ENCODE measurements at regions not wholly inside any gene's neighbourhood (a gene's known extent, or its start where the extent isn't known, plus 50 kb on each side); places are given as distances from the start of the nearest gene placed in this dataset.

- FAIRE-seq: no peak
- no peak overlapping the region for H3K27ac ChIP-seq (ENCODE audit: low read depth in 1 of 3, low read length in 2 of 3)
Measured at GRCh38 chr12:46676396-46676795, 149.4 kb downstream of the SLC38A4 start.

GRCh38 chr12:46675736-46676135, 150.1 kb downstream of the SLC38A4 start:
- Histone ChIP-seq H3K4me1 (ENCODE audit: control insufficient read depth in 3 of 3, insufficient read depth in 2 of 3, low read depth in 1 of 3, low read length in 2 of 3) (no peaks in the 10 kb centered on the region), H3K27me3 (ENCODE audit: control insufficient read depth in 3 of 3, insufficient read depth in 3 of 3, low read length in 3 of 3) (no peaks in the 10 kb centered on the region), H3K4me3 (ENCODE audit: low read depth in 1 of 3, low read length in 3 of 3) (no peak overlapping the region), H3K27ac (ENCODE audit: low read depth in 1 of 3, low read length in 2 of 3) (no peak overlapping the region), H3K36me3 (ENCODE audit: control insufficient read depth in 3 of 3, insufficient read depth in 2 of 3, low read depth in 1 of 3, low read length in 3 of 3) (no peaks in the 10 kb centered on the region), H3K9me3 (ENCODE audit: control insufficient read depth in 2 of 2, insufficient read depth in 1 of 2, low read depth in 1 of 2, low read length in 1 of 2) (no peaks in the 10 kb centered on the region)
- no peak for FAIRE-seq
- DNase-seq: peak; percentile 15 to 46
- 54 to 64% (median 59%) methylated on average over 11 of the region's 11 CpGs for WGBS, 3 donors

More at GRCh38 chr12:46676396-46676795, 149.4 kb downstream of the SLC38A4 start:
- H3K36me3 ChIP-seq (ENCODE audit: control insufficient read depth in 3 of 3, insufficient read depth in 2 of 3, low read depth in 1 of 3, low read length in 3 of 3): no peaks in the 10 kb centered on the region
- DNase-seq: no peak
- H3K4me1 ChIP-seq (ENCODE audit: control insufficient read depth in 3 of 3, insufficient read depth in 2 of 3, low read depth in 1 of 3, low read length in 2 of 3): no peaks in the 10 kb centered on the region
- WGBS, 3 donors: 50 to 78% (median 63%) methylated on average over 1 of the region's 1 CpG
- no peaks in the 10 kb centered on the region for H3K9me3 ChIP-seq (ENCODE audit: control insufficient read depth in 2 of 2, insufficient read depth in 1 of 2, low read depth in 1 of 2, low read length in 1 of 2)
- H3K4me3 ChIP-seq (ENCODE audit: low read depth in 1 of 3, low read length in 3 of 3): no peak overlapping the region
- no peaks in the 10 kb centered on the region for H3K27me3 ChIP-seq (ENCODE audit: control insufficient read depth in 3 of 3, insufficient read depth in 3 of 3, low read length in 3 of 3)

- Histone ChIP-seq H3K4me3 (ENCODE audit: low read depth in 1 of 3, low read length in 3 of 3) (no peak overlapping the region), H3K9me3 (ENCODE audit: control insufficient read depth in 2 of 2, insufficient read depth in 1 of 2, low read depth in 1 of 2, low read length in 1 of 2) (no peaks in the 10 kb centered on the region), H3K27ac (ENCODE audit: low read depth in 1 of 3, low read length in 2 of 3) (no peak overlapping the region), H3K36me3 (ENCODE audit: control insufficient read depth in 3 of 3, insufficient read depth in 2 of 3, low read depth in 1 of 3, low read length in 3 of 3) (no peaks in the 10 kb centered on the region), H3K27me3 (ENCODE audit: control insufficient read depth in 3 of 3, insufficient read depth in 3 of 3, low read length in 3 of 3) (no peaks in the 10 kb centered on the region), H3K4me1 (ENCODE audit: control insufficient read depth in 3 of 3, insufficient read depth in 2 of 3, low read depth in 1 of 3, low read length in 2 of 3) (no peaks in the 10 kb centered on the region)
- FAIRE-seq: no peak
- 71 to 78% (median 78%) methylated on average over 4 of the region's 4 CpGs for WGBS, 3 donors
- no peak for DNase-seq
Measured at GRCh38 chr12:46674800-46675199, 151.0 kb downstream of the SLC38A4 start.

GRCh38 chr12:46674129-46674528, 151.7 kb downstream of the SLC38A4 start:
- DNase-seq (no peak), FAIRE-seq (no peak)
- 14 to 69% (median 52%) methylated on average over 1 of the region's 1 CpG for WGBS, 3 donors
- Histone ChIP-seq H3K27me3 (ENCODE audit: control insufficient read depth in 3 of 3, insufficient read depth in 3 of 3, low read length in 3 of 3) (no peaks in the 10 kb centered on the region), H3K4me3 (ENCODE audit: low read depth in 1 of 3, low read length in 3 of 3) (no peak overlapping the region), H3K27ac (ENCODE audit: low read depth in 1 of 3, low read length in 2 of 3) (no peak overlapping the region), H3K36me3 (ENCODE audit: control insufficient read depth in 3 of 3, insufficient read depth in 2 of 3, low read depth in 1 of 3, low read length in 3 of 3) (no peaks in the 10 kb centered on the region), H3K9me3 (ENCODE audit: control insufficient read depth in 2 of 2, insufficient read depth in 1 of 2, low read depth in 1 of 2, low read length in 1 of 2) (peaks cover 0 to 3% of the 10 kb centered on the region in 2 donors), H3K4me1 (ENCODE audit: control insufficient read depth in 3 of 3, insufficient read depth in 2 of 3, low read depth in 1 of 3, low read length in 2 of 3) (no peaks in the 10 kb centered on the region)

GRCh38 chr12:46671102-46671501, 154.7 kb downstream of the SLC38A4 start:
- DNase-seq (no peak), FAIRE-seq (no peak)
- H3K4me3 ChIP-seq (ENCODE audit: low read depth in 1 of 3, low read length in 3 of 3): no peak overlapping the region
- H3K27ac ChIP-seq (ENCODE audit: low read depth in 1 of 3, low read length in 2 of 3): no peak overlapping the region
- no peaks in the 10 kb centered on the region for H3K27me3 ChIP-seq (ENCODE audit: control insufficient read depth in 3 of 3, insufficient read depth in 3 of 3, low read length in 3 of 3)
- peaks cover 0 to 3% of the 10 kb centered on the region in 2 donors for H3K9me3 ChIP-seq (ENCODE audit: control insufficient read depth in 2 of 2, insufficient read depth in 1 of 2, low read depth in 1 of 2, low read length in 1 of 2)
- H3K36me3 ChIP-seq (ENCODE audit: control insufficient read depth in 3 of 3, insufficient read depth in 2 of 3, low read depth in 1 of 3, low read length in 3 of 3): no peaks in the 10 kb centered on the region
- H3K4me1 ChIP-seq (ENCODE audit: control insufficient read depth in 3 of 3, insufficient read depth in 2 of 3, low read depth in 1 of 3, low read length in 2 of 3): no peaks in the 10 kb centered on the region
- 72 to 89% (median 84%) methylated on average over 2 of the region's 2 CpGs for WGBS, 3 donors

GRCh38 chr12:46670636-46671035, 155.2 kb downstream of the SLC38A4 start:
- Histone ChIP-seq H3K36me3 (ENCODE audit: control insufficient read depth in 3 of 3, insufficient read depth in 2 of 3, low read depth in 1 of 3, low read length in 3 of 3) (no peaks in the 10 kb centered on the region), H3K9me3 (ENCODE audit: control insufficient read depth in 2 of 2, insufficient read depth in 1 of 2, low read depth in 1 of 2, low read length in 1 of 2) (peaks cover 0 to 3% of the 10 kb centered on the region in 2 donors), H3K4me3 (ENCODE audit: low read depth in 1 of 3, low read length in 3 of 3) (no peak overlapping the region), H3K4me1 (ENCODE audit: control insufficient read depth in 3 of 3, insufficient read depth in 2 of 3, low read depth in 1 of 3, low read length in 2 of 3) (no peaks in the 10 kb centered on the region), H3K27ac (ENCODE audit: low read depth in 1 of 3, low read length in 2 of 3) (no peak overlapping the region), H3K27me3 (ENCODE audit: control insufficient read depth in 3 of 3, insufficient read depth in 3 of 3, low read length in 3 of 3) (no peaks in the 10 kb centered on the region)
- 86 to 100% (median 100%) methylated on average over 1 of the region's 1 CpG for WGBS, 3 donors
- DNase-seq (no peak), FAIRE-seq (no peak)

GRCh38 chr12:46669720-46670119, 156.1 kb downstream of the SLC38A4 start:
- FAIRE-seq (no peak), DNase-seq (no peak)
- Histone ChIP-seq H3K36me3 (ENCODE audit: control insufficient read depth in 3 of 3, insufficient read depth in 2 of 3, low read depth in 1 of 3, low read length in 3 of 3) (no peaks in the 10 kb centered on the region), H3K27me3 (ENCODE audit: control insufficient read depth in 3 of 3, insufficient read depth in 3 of 3, low read length in 3 of 3) (no peaks in the 10 kb centered on the region), H3K9me3 (ENCODE audit: control insufficient read depth in 2 of 2, insufficient read depth in 1 of 2, low read depth in 1 of 2, low read length in 1 of 2) (peaks cover 0 to 3% of the 10 kb centered on the region in 2 donors), H3K4me1 (ENCODE audit: control insufficient read depth in 3 of 3, insufficient read depth in 2 of 3, low read depth in 1 of 3, low read length in 2 of 3) (no peaks in the 10 kb centered on the region), H3K27ac (ENCODE audit: low read depth in 1 of 3, low read length in 2 of 3) (no peak overlapping the region), H3K4me3 (ENCODE audit: low read depth in 1 of 3, low read length in 3 of 3) (no peak overlapping the region)
- whole genome bisulfite sequencing, 3 donors: 47 to 69% (median 54%) methylated on average over 2 of the region's 2 CpGs

GRCh38 chr12:46667551-46667950, 158.2 kb downstream of the SLC38A4 start:
- FAIRE-seq (no peak), DNase-seq (no peak)
- Histone ChIP-seq H3K4me3 (ENCODE audit: low read depth in 1 of 3, low read length in 3 of 3) (no peak overlapping the region), H3K9me3 (ENCODE audit: control insufficient read depth in 2 of 2, insufficient read depth in 1 of 2, low read depth in 1 of 2, low read length in 1 of 2) (peaks cover 0 to 3% of the 10 kb centered on the region in 2 donors), H3K27ac (ENCODE audit: low read depth in 1 of 3, low read length in 2 of 3) (no peak overlapping the region), H3K36me3 (ENCODE audit: control insufficient read depth in 3 of 3, insufficient read depth in 2 of 3, low read depth in 1 of 3, low read length in 3 of 3) (no peaks in the 10 kb centered on the region), H3K4me1 (ENCODE audit: control insufficient read depth in 3 of 3, insufficient read depth in 2 of 3, low read depth in 1 of 3, low read length in 2 of 3) (no peaks in the 10 kb centered on the region), H3K27me3 (ENCODE audit: control insufficient read depth in 3 of 3, insufficient read depth in 3 of 3, low read length in 3 of 3) (no peaks in the 10 kb centered on the region)

- FAIRE-seq: no peak
- no peak overlapping the region for H3K27ac ChIP-seq (ENCODE audit: low read depth in 1 of 3, low read length in 2 of 3)
Measured at GRCh38 chr12:46664761-46665287, 161.0 kb downstream of the SLC38A4 start.

More at GRCh38 chr12:46664761-46665287, 161.0 kb downstream of the SLC38A4 start:
- Histone ChIP-seq H3K4me3 (ENCODE audit: low read depth in 1 of 3, low read length in 3 of 3) (no peak overlapping the region), H3K9me3 (ENCODE audit: control insufficient read depth in 2 of 2, insufficient read depth in 1 of 2, low read depth in 1 of 2, low read length in 1 of 2) (peaks cover 0 to 3% of the 10 kb centered on the region in 2 donors), H3K36me3 (ENCODE audit: control insufficient read depth in 3 of 3, insufficient read depth in 2 of 3, low read depth in 1 of 3, low read length in 3 of 3) (no peaks in the 10 kb centered on the region), H3K27me3 (ENCODE audit: control insufficient read depth in 3 of 3, insufficient read depth in 3 of 3, low read length in 3 of 3) (no peaks in the 10 kb centered on the region), H3K4me1 (ENCODE audit: control insufficient read depth in 3 of 3, insufficient read depth in 2 of 3, low read depth in 1 of 3, low read length in 2 of 3) (peaks cover 0 to 5% (median 0%) of the 10 kb centered on the region in 3 donors)
- 17 to 24% (median 20%) methylated on average over 3 of the region's 3 CpGs for WGBS, 3 donors
- peak; percentile 18 to 21 for DNase-seq
